HG03280 (cell line): ENCODE measurements at regions not wholly inside any gene's neighbourhood (a gene's known extent, or its start where the extent isn't known, plus 50 kb on each side); places are given as distances from the start of the nearest gene placed in this dataset.

ENCODE experiments used
- ATAC-seq: cut with Tn5 transposase; IDR thresholded peaks from one replicate; pipeline ENCODE4 v1.9.1; 2021; ENCODE audit warnings: mild to moderate bottlenecking, moderate library complexity; ENCODE audit not compliant: unreplicated experiment

GRCh38 chr2:18332477-18332876, 228.0 kb downstream of the RDH14 start:
- ATAC-seq = no peak

DNA sequence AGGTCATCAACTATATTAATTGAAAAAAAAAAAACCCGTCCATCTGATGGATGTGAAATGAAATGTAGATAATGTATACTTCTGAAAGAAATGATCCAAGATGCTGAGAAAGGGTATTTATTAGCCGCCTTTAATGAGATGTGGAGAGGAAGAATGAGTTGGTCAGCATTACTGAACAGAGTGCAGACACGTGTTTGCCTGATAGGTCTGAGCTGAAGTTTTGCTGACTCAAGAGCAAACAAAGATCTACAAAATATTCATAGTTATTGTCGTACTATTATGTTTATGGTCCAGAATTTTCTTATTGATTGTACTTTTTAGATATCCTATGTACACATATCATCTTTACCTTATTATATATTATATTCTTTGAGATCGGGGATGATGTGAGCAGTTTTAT, 235.3 kb downstream of the RDH14 start:
- no peak for ATAC-seq

- ATAC-seq = no peak
Measured at GRCh38 chr2:18319987-18320386, 240.5 kb downstream of the RDH14 start.

- ATAC-seq = no peak
Measured at GRCh38 chr2:18317017-18317416, 243.4 kb downstream of the RDH14 start.

GRCh38 chr2:18312818-18313217, 247.6 kb downstream of the RDH14 start:
- no peak for ATAC-seq

DNA sequence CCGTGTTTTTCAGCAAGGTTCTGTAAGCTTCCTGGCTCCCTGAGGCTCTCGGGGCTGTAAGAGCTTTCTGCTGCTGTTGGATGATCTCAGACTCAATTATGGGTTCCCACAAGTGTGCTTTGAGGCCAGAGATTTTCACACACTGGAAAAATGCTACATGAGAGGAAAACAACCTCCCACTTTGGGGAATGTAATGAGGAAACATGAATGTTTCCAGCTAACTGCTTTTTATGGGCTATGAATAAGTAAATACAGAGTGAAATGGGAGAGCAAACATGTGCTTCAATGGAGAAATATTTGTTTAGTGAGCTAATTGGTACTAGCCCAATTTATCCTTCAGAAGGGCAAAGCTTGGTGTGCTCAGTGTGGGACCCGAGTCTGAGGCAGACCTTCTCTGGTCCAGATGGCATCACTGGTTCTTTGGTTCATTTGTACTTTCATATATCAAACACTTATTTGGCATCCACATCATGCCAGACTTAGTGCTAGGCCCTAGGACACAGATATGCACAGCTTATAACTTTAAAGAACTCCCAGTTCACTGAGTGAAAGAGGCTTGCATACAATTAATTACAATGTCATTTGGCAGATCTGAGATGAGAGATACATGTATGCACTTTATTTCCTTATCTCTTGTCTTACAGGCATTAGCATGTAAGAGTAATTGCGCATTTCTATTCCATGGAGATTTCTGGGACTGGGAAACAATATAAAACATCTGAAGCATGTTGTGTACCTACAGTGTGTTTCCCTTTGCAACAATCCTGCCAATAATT, 248.8 kb downstream of the RDH14 start:
- no peak for ATAC-seq

- ATAC-seq = no peak
Measured at GRCh38 chr2:18309627-18310026, 250.8 kb downstream of the RDH14 start.

DNA sequence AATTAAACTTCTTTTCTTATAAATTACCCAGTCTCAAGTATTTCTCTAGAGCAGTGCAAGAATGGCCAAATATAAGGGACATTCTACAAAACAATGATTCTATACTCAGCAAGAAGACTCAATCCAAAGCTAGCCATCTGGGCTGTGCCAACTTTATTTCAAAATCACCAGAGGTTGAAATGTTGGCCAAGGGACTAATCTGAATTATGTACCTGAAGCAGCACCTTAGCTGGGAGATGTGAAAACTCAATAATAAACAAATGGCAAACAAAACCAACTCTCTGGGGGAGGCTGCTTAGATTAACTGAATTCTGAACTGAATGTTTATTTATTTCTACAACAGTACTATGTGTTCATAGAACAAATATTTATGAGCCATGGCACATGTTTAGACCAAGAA, 251.3 kb downstream of the RDH14 start:
- ATAC-seq = no peak

- ATAC-seq = no peak
Measured at GRCh38 chr2:18304849-18305248, 255.6 kb downstream of the RDH14 start.

GRCh38 chr2:18301421-18302139, 258.9 kb downstream of the RDH14 start:
- ATAC-seq = no peak

DNA sequence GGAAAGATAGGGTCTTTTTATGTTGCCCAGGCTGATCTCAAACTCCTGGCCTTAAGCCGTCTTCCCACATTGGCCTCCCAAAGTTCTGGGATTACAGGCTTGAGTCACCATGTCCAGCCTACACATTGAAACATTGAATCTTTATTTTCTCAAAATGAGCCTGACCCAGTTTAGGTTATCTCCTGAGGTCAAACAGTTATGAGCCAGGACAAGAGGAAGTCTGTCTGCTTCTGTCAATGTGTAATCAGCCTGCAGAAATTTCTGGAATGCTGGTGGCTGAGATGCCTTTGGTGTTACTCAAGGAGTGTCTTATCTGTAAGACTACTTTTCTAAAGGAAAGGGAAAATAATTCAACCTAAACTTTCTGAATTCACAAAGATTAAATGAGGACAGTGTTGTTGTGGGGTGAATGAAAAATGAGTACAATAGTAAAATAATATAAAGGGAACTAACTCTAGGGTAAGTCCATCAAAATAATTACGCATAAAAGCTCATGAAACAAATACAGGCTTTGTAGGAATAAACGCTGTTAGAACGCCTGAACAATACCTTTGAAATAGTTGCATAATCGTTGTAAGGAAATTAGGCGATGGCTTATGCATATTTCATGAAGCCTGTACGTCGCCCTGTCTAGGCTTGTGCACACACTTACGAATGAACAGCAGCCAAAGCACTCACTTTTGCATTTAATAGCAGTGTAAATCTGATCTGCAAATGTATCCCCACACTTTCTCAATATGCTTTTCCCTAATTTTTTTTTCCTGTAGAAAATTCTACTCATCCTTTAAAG, 260.8 kb downstream of the RDH14 start:
- no peak for ATAC-seq

DNA sequence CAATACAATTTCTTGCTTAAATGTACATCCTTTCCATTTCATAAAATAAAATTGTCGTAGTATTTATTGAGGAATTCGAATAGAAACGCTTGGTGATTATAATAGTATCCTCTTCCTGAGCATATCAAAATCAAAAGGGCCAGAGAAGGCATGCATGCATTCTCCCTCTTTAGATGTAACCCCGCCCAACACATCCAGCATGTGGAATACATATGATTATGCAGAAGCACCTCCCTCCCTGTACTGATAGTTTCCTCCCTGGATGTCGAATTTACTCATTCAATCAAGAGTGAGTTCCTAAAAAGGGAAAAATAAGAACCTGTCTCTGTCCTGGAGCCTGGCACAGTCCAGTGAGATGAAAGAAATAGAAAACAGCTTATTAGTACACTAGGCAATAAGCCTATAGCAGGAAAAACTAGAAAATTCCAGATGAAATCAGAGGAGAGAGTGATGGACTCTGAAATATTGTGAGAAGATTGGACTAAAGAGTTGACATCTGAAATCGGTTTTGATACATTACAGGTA, 262.9 kb downstream of the RDH14 start:
- no peak for ATAC-seq

DNA sequence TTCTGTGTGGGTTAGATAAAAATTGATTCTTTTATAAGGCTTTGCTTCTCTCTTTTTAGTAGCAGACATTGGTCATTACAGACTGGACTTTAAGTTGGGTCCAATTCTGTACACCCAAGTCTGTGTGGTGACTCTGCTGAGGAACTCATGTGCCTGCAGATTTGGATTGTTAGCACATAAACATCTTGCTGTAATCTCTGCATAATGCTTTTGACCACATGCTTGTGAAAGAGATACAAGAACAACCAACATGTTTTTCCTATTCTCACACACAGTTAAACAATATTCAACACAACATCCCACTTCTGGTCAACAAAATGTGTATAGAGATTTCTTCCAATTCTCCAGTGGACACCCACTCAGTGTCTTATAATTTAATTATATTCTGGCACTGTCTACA, 270.1 kb downstream of the RDH14 start:
- no peak for ATAC-seq

DNA sequence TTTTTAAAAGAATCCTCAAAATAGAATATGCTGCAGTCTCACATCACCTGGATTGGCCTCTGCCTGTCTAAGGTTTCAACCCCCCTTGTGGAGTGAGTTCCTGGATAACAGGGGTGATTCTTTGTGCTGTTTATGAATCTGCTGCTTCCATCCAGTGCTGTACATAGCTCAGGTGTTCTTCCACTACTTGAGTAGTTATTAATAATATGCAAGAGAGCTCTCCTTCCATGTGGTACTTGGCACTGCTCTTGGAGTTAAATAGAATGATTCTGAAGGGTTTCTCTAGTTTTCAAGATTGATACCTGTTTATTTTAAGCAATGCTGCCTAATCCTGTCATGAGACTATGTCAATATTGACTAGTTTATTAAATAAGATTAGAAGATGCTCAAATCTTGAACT, 273.6 kb downstream of the RDH14 start:
- no peak for ATAC-seq

- ATAC-seq = no peak
Measured at GRCh38 chr2:18284331-18284730, 276.1 kb downstream of the RDH14 start.

- ATAC-seq = no peak
Measured at GRCh38 chr2:18282026-18282425, 278.4 kb downstream of the RDH14 start.

DNA sequence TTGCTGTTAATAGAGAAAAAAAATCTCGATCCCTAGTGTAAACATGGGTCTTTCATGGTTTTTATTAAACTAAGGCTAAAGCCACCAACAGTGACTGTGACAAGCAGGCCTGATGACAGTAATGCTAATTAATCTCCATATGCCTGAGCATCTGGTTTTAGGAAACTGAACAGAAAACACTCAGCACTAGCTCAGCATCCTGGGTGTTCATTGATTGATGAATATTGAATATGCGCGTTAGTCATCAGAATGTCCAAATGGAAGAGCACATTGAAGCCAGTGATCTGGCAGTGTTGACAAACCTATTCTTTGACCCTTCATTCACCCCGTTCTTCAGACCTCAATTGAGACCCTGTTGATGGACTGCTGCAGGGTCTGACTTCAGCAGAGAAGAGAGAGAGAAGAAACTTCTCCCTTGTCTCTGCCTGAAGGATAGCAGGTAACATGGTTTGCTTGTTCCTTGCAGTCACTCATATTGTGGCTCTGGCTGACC, 283.8 kb downstream of the RDH14 start:
- no peak for ATAC-seq

- no peak for ATAC-seq
Measured at GRCh38 chr2:18273205-18273604, 287.2 kb downstream of the RDH14 start.

- no peak for ATAC-seq
Measured at GRCh38 chr2:18272148-18272494, 288.3 kb downstream of the RDH14 start.

GRCh38 chr2:18271370-18272147, 288.9 kb downstream of the RDH14 start:
- ATAC-seq = no peak

DNA sequence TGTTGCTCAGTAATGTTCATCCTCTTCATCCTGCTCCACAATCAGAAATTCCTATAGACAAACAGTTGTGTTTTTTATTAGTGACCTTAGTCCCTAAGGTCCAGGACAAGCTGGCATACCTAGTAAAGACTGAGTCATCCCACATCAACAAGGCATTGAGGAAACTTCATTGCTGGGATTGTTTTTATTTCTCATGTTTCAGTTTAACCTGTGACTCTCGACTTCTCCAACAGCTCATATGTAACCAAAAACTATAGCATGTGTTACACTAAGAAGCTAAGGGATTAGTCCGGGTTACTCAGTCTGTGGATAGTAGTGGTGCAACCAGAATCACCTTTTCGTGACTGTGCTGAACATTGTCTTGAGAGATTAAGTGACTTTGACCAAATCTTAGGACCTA, 292.1 kb downstream of the RDH14 start:
- no peak for ATAC-seq
